ENCODE measurements at regions not wholly inside any gene's neighbourhood (a gene's known extent, or its start where the extent isn't known, plus 50 kb on each side); places are given as distances from the start of the nearest gene placed in this dataset.

DNA sequence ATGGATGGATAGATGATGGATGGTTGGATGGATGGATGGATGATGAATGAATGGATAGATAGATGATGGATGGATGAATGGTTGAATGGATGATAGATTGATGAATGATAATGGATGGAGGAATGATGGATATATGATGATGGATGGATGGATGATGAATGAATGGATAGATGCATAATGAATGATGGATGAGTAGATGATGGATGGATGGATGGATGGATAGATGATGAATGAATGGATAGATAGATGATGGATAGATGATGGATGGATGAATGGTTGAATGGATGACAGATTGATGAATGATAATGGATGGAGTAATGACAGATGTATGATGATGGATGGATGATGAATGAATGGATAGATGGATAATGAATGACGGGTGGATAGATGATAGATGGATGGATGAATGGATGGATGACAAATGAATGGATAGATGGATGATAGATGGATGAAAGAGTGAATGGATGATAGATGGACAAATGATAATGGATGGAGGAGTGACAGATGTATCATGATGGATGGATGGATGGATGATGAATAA, 1466.5 kb downstream of the BRD1 start:
- no peak for DNase-seq

DNA sequence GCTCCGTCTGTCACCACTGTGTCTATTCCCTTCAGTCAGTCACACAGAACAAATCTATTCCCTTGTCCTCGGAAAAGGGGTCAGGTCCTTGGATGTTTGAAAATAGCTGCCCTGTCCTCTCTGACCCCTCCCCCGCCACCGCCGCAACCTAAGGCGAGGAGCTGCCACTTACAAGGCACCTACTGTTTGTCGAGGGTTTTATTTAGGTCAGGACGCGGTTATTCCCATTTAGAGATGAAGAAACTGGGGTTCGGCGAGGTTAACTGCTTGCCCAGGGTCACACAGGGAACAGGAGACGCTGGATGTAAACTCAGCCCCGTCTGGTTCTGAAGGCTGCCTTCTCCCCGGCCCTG, 1468.1 kb downstream of the BRD1 start:
- no peak for DNase-seq

DNA sequence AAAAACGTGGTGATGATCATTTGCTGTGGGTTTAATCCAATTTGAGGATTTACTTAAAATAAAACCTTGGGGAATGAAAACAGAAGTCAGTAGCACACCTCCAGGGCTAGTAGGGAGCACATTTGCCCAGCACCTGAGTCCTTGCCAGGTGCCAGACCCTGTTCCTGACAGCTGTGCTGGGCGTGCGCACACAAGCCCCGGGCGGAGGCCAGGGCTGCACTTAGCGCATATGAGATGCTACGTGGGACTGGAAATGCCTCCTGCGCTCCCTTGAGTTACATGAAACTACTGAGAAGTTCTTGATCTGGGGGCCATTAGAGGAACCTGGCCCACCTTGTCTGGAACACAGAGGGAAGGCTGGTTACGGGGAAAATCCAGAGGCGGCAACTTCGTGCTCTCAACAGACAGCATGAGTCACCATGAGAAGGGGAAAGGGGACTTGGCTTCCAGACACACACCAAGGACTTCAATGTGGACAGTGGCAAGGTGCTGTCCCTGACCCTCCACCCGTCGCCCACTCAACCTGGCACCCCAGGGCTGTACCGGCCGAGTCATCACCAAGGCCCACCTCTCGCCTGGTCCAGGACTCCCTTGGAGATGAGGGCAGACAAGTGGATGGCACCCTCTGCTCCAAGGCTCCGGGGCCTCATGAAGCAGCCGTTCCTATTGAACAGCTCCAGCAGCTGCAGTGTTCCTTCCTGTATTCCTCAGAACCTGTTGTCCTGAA, 1468.6 kb downstream of the BRD1 start:
- DNase-seq: no peak

DNA sequence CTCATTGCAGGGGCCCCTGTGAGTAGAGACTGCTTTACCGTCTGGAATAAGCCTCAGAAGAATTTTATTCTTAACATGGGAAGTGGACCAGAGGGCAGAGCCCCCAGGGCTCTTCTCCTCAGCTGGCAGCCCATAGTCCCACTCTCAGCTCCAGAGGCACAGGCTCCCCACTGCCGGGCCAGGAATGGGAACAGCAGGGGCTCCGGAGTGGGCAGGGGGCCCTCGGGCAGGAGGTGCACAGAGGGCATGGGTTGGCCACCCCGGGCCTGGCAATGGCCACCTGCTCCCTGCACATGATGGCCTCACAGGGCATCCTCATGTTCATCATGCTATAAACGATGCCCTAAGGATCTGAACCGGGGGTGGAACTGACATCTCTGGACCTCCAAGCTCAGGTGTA, 1469.7 kb downstream of the BRD1 start:
- DNase-seq: no peak

DNA sequence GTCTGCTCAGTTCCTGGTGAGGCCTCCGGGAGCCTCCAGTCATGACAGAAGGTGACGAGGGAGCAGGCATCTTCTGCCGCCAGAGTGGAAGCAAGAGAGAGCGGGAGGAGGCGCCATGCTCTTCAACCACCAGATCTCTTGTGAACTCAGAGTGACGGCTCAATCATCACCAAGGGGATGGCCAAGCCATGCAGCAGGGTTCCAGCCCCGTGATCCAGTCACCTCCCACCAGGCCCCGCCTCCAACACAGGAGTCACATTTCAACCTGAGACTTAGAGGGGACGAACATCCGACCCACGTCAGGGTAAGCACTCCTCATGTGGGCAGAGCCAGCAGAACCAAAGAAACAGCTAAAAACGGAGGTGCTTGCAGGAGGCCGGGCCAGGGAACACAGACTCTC, 1470.5 kb downstream of the BRD1 start:
- no peak for DNase-seq

DNA sequence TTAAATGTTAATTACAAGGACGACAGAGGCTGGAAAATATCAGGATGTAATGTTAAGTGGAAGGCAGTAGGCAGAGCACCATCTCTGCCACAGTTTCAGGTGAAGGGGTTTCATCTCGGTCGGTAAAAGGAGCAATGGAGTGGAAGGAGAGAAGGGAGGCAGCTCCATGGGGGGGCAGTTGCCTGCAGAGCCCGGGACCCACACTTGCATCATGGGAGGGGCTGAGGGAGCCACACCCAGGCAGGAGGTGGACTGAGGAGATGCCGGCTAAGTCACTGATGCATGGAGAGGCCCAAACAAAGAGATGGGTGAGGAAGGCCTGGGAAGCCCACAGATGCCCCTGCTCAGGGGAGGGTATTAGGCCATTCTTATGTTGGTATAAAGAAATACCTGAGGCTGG, 1470.9 kb downstream of the BRD1 start:
- DNase-seq: no peak

DNA sequence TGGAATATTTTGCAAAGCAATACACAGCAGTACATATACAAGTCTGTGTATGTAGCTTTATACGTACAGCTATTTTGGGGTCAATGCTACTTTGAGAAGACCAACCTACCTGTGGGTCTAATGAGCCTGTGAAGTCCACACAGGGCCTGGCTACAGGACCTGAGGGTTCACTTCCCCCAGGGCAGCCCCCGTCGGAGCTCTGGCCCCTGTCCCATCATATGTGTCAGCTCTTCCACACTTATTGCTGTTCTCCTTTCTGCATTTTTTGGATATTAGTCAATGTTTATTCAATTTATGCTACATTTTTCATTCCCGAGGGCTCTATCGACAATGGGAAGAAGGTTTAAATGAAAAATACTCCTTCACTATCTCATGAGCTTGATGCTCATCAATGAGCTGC, 1473.6 kb downstream of the BRD1 start:
- DNase-seq: no peak

DNA sequence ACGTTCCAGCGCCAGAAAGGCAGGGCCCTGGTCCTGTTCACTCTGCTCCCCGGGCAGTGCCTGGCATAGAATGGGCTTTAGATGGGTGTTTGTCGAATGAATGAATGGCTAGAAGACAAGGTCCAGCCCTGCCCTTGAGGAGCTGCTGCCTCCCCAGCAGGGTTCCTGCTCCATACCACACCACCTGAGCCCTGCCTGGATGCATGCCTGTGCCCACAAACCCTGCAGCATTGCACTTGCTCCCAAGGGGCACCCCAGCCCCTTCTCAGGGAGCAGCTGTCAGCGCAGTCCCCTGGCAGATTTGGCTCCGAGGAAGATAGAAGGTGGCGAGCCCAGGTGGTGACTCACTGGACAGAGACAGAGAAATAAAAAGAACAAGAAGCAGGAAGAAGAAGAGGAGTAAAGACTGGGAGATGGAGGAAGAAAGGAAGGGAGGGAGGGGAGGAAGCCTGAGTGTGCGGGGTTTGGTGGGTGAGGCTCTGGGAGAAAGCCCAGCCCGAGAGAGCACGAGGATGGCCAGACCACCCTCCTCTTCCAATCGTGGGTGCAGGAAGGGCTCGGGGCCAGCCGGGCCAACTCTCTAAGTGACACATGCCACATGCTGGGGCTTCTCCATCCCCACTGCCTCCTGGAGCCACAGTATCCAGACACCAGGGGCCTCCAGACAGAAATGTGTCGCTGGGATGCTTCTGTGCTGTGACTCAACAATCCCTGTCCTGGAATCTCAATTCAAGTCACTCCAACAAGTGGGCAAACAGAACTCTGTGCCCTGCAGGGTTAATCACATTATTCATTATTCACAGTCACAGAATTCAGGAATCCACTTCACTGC, 1474.3 kb downstream of the BRD1 start:
- no peak for DNase-seq

DNA sequence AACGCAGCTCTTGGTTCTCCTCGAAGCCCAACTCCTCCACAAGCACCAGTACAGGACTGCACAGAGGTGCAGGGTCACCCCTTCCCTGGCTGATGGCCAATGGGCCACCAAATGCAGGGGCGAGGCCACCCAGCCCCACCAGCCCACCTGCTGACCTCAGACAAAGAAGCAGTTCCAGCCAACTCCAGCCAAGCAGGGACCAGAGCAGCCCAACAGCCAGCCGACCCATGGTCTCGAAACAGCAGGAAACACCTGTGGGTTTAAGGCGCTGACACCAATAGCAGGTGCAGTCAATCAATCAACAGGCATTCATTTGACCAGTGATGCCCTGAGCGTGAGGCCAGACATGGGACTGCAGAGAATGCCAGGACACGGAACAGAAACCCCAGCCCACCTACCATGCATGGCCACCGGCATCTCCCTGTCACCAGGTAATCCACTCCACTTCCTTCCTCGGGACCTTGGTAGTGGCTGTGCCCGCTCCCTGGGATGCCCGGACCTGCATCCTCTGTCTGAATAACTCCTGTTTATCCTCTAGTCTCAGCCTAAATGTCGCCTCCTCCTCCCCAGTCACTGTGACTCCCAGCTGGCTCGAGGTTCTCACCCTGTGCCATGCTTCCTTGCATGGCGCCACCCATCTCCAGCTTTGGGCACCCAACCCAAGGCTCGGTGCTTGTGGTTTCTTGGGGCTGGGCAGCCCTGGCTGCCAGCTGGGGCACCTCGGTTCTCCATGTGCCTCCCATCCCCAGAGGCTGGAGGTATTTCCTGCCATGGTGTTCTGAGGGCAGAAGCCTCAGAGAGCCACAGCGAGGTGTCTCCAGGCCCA, 1475.4 kb downstream of the BRD1 start:
- no peak for DNase-seq

DNA sequence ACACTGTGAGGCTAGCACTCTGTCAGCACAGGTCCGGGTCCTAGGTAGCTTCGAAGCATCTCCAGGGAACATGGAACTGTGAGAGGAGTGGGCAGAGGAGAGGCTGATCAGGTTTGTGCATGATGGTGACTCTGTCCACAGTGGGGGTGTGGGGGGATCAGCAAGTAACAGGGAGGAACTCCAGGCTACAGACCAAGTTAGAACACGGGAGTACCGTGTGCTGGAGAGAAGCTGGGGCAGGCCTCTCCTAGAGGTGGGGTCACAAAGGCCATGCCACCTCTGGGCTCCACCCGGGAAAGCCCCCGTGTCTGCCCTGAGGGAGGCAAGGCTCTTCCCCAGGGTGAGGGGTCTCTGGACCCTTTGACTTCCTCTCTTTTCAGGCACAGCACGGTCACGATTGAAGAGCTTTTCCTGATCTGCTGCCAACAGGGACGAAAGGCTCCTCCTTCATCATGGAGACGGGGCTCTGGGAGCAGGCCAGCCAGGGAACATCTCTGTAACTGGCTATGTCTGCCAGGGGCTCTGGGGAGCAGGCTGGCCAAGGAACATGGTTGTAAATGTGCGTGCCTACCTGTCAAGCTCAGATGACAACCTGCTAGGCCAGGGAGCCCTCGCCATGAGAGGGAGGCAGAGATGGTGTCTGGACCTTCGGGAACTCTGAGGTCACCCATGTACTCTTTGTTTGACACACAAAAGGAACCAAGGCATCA, 1476.1 kb downstream of the BRD1 start:
- DNase-seq: no peak

DNA sequence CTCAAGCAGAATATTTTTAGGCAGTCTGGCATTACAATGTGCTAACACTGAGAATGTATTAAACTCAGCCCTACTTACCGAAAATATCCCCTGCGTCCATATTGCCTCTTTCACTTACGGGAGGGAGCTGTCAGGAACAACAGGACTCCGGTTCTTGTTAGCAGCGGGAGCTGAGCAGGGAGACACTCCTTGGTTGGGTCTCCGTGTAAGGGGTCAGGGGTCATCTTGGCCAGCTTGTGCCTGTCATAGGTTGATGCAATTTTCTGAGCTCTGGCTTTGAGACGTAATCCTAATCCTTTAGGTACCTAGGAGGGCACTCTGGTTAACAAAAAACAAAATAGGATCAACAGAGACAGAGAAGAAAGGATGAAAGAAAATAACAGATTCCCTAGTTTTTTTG, 1477.2 kb downstream of the BRD1 start:
- DNase-seq: no peak

DNA sequence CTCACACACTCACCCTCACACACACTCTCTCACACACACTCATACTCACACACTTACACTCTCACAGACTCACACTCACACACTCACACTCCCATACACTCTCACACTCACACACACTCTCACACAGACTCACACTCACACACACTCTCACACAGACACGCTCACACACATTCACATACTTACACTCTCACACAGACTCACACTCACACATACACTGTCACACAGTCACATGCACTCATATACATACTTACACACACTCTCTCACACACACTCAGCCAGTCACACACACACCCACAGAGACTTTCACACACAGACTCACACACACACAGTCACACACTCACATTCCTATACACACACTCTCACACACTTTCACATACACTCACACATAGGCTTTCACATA, 1478.8 kb downstream of the BRD1 start:
- DNase-seq: no peak

DNA sequence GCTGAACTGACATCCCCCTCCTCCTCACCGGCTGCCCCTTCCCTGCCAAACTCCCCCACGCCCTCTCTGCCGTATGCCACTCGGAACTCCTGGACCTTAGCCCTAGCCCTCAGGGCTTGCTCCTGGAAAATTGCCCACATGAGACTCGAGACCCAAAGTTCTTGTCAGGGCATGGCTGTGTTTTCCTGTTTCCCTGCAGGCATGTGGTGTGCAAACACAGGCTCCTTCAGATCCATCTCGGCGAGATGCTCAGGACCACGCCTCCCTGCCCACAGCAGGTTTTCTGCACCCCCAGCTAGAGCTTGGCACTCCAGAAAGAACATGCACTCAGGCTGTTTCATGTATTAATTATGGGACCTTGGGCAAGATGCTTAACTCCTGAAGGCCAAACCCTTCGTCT, 1480.4 kb downstream of the BRD1 start:
- DNase-seq: no peak

DNA sequence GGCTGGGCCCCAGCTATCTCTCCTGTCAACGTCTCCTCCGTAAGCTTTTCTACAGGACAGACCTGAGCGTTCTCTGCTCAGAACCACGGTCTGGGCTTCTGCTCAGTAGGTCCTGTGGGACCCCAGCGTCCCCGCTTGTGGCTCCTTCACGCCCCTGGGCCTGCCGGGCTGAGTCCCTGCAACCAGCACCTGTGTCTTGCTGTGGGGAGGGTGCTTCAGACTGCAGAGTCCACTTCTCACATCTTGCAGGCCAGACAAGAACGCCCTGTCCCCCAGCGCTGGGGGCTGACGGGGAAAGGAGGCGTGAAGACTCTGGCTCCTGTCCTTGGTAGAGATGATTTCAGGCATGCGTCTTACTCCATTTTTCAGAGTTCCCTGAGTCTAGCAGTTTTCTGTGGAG, 1480.8 kb downstream of the BRD1 start:
- no peak for DNase-seq

DNA sequence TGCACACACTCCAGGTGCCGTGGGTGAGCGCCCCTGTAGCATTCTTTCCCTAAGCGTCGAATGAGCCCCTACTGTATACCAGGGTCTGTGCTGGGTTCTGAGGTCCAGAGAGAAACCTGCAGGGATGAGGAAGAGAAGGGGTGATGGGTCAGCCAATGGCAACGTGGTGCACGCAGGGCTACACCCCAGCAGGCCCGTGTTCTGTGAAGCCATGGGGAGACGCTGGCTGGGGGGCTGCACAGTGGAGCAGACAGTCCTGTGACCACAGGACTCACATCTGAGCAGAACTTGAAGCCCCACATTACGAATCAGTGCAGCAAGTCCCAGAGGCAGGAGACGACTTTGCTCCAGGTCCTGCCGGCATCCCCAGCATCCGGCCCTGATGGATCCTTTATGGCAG, 1481.4 kb downstream of the BRD1 start:
- no peak for DNase-seq

DNA sequence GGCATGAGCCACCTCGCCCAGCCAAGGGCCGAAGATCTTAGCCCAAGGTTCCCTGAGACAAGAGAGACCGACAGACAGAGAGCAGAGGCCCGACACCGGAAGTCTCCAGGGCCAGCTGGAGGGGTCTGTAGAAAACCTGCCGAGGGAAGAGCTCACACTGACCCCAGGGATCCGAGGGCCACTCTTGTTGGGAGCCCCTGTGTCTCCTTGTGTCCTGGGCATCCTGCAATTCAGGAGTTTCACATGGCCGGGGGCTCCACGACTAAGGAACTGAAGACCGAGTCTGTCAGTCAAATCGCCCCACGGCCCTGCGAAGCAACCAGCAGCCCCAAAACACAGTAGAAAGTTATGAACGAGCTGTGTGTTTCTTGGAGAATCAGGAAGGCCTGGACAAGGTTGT, 1482.0 kb downstream of the BRD1 start:
- no peak for DNase-seq

DNA sequence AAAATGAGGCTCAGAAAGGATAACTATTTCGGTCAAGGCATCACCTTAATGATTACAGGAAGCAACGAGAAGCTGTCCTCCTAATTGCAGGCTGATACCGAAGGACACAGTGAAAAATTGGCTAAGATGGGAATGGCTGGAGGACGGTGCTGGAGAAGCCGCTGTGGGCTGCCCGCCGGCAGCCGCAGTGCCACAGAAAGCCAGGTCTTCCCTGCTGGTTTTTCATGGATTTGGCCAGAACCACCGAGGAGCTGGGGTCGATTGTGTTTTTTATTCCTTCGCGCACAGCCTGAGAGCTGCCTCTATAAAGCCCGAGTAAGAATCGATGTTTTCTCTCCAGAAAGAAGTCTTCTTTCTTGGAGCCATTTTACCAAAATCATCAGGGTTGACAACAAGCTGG, 1484.2 kb downstream of the BRD1 start:
- no peak for DNase-seq

DNA sequence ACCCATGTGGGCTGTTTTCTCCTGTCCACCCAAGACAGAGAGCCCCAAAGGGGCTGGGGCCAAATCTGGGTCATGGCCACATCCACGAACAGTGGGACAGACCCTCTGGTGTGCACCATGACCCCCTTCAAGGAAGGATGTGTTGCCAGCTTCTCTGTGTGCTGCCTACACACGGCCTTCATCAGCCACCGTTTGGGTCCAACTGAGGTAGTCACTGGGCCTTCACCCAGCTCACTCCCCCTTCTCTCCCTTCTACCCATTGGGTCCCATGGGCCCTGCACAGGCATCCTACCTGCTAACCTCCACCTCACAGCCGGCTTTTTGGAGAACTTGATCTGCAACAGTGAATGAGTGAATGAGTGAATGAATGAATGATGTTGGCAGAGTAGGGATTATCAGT, 1484.9 kb downstream of the BRD1 start:
- no peak for DNase-seq

DNA sequence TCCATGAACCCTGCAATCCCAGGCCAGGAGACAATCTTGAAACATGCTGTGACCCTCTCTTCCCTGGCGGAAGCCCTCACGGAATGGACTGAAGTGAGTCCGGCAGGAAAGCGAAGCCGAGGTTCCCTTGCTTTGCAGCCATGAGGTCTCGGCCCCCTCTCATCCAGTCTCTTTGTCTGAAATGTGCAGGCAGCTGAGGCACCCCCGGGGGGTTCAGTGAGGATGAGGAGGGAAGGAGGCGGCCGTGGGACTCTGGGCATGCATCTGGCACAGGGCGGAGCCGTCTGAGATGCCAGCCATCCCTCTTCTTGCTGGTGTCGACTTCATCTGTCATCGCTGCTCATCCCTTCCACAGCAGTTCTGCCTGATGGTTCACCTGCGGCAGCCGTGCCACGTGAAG, 1485.7 kb downstream of the BRD1 start:
- no peak for DNase-seq

DNA sequence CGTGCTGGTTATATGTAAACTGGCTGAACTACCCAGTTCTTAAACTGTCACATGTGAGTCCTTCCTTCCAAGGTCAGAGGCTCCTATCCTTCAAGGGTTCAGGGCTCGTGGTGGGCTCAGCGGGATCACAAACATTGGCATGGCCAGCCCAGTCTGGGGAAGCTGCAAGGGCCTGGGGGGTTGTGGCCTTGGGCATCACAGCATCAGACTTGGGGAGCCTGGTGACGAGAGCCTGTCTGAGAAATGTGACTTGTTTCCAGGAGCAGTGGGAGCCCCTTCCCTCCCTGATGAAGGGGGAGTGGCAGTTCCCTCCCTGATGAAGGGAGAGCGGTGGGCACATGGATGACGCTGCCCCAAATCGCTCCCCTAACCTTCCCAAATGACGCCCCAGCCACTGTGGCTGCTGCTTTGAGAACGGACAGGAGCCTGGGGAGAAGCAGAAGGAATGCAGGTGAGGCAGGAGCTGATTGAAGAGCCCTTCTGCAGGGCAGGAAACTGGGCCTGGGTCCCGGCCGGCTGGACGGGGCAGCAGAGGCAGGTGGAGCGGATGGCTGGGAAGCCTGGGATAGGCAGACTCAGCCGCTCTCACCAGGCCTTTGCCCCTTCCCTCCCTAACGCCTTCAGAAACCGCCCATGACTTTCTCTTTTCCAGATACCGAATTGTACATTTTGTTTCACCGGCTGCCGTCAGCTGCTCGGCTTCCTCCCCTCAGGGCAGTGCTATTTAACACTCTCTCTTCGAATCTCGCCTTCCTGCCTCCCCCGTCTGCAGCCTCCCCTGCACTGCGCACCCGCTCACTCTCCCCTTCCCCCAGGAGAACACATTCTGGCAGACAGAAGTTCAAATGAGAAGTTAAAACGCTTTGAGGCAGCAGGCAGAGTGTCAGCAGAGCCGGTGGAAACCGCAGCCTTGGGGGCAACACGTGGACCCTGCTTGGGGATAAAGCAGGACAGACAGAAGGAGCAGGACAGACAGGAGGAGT, 1486.7 kb downstream of the BRD1 start:
- DNase-seq: no peak

DNA sequence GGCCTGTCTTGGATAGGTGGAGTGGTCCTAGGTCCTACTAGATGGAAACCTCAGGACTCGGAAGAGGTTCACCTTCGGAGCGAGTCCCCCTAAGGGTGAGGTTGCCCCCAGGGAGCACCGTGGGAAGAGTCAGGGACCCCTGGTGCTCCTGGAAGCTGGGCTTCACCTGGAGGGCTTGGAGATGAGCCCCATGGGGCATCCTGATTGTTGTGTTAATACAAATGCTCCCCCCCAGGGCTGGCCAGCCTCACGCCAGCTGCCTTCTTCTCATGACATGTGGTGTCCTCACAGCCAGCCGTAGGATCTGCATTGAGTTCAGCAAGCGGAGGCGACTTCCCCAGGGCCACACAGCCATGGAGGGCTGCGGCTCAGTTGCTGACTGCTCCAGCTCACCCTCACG, 1487.5 kb downstream of the BRD1 start:
- no peak for DNase-seq
